Activated CD8-positive, alpha-beta T cell treated with anti-CD3 and anti-CD28 coated beads for 36 hours (primary cell): ENCODE measurements at regions not wholly inside any gene's neighbourhood (a gene's known extent, or its start where the extent isn't known, plus 50 kb on each side); places are given as distances from the start of the nearest gene placed in this dataset.

Source experiments
- ATAC-seq: fragments of 200-7000 bp; cut with Tn5 transposase; one replicate; pipeline ENCODE4 v1.10.0; 2021; ENCODE audit warnings: mild to moderate bottlenecking, moderate library complexity
- CTCF ChIA-PET: fragments of 350-600 bp; sonication (Branson Sonifier 250); formaldehyde crosslinking; loops from one replicate; lab custom pipeline; 2021; ENCODE audit warnings: antibody characterized with exemption; lab: Charles Lee
- POLR2A ChIA-PET: fragments of 350-600 bp; sonication (Branson Sonifier 250); formaldehyde crosslinking; loops from one replicate; lab custom pipeline; 2021; ENCODE audit warnings: antibody characterized with exemption; lab: Charles Lee
- DNase-seq: peaks from one replicate; pipeline ENCODE4 v3.0.0-alpha.2; 2020
- H3K27ac Mint-ChIP-seq: one replicate; pipeline ENCODE4 v1.8.0; 2021; ENCODE audit warnings: mild to moderate bottlenecking, mixed read lengths
- H3K27me3 Mint-ChIP-seq: one replicate; pipeline ENCODE4 v1.8.0; 2021; ENCODE audit warnings: mixed read lengths
- H3K36me3 Mint-ChIP-seq: one replicate; pipeline ENCODE4 v1.8.0; 2021; ENCODE audit warnings: low read depth, mixed read lengths
- H3K4me1 Mint-ChIP-seq: one replicate; pipeline ENCODE4 v1.8.0; 2021; ENCODE audit warnings: low read depth, mixed read lengths
- H3K4me3 Mint-ChIP-seq: one replicate; pipeline ENCODE4 v1.8.0; 2021; ENCODE audit warnings: mild to moderate bottlenecking, moderate library complexity, mixed read lengths
- H3K9me3 Mint-ChIP-seq: one replicate; pipeline ENCODE4 v1.8.0; 2021; ENCODE audit warnings: mixed read lengths
- CTCF ChIP-seq: fragments of 200-600 bp; IDR thresholded peaks from one replicate; pipeline ENCODE4 v1.8.0; 2022; ENCODE audit warnings: antibody characterized with exemption, mild to moderate bottlenecking
- intact Hi-C: fragments of 100-400 bp; cut with micrococcal nuclease; formaldehyde crosslinking; loops from one replicate; pipeline ENCODE4 v1.10.0; 2022

- DNase-seq: no peak
- Mint-ChIP-seq H3K27me3 (peaks cover 2% of the 10 kb centered on the region), H3K4me3 (no peak overlapping the region), H3K4me1 (no peaks in the 10 kb centered on the region), H3K36me3 (no peaks in the 10 kb centered on the region), H3K27ac (no peak overlapping the region), H3K9me3 (no peaks in the 10 kb centered on the region)
- POLR2A ChIA-PET: no interaction called here
- CTCF ChIA-PET: no interaction called here
- intact Hi-C loops: no loop called here
- no peak for TF ChIP-seq CTCF
- ATAC-seq: no peak
Measured at GRCh38 chr17:13750816-13751793, 149.4 kb upstream of the HS3ST3A1 start.

GRCh38 chr17:13753154-13753553 lies 151.4 kb upstream of the HS3ST3A1 start:
- peaks cover 2% of the 10 kb centered on the region for H3K27me3 Mint-ChIP-seq
- H3K27ac Mint-ChIP-seq: no peak overlapping the region
- H3K4me1 Mint-ChIP-seq: no peaks in the 10 kb centered on the region
- TF ChIP-seq CTCF: no peak
- ATAC-seq (no peak), DNase-seq (no peak)
- ChIA-PET POLR2A (no interaction called here), CTCF (no interaction called here)
- H3K4me3 Mint-ChIP-seq: no peak overlapping the region
- H3K36me3 Mint-ChIP-seq: no peaks in the 10 kb centered on the region
- intact Hi-C loops: no loop called here
- H3K9me3 Mint-ChIP-seq: no peaks in the 10 kb centered on the region

GRCh38 chr17:13753771-13754170 lies 152.0 kb upstream of the HS3ST3A1 start:
- no peak for TF ChIP-seq CTCF
- no peak for DNase-seq
- intact Hi-C loops: no loop called here
- no peaks in the 10 kb centered on the region for H3K4me1 Mint-ChIP-seq
- POLR2A ChIA-PET: no interaction called here
- no peaks in the 10 kb centered on the region for H3K9me3 Mint-ChIP-seq
- H3K27ac Mint-ChIP-seq: no peak overlapping the region
- peaks cover 2% of the 10 kb centered on the region for H3K27me3 Mint-ChIP-seq
- no peaks in the 10 kb centered on the region for H3K36me3 Mint-ChIP-seq
- H3K4me3 Mint-ChIP-seq: no peak overlapping the region
- ATAC-seq: no peak
- CTCF ChIA-PET: interaction anchor here (1.1 kb wide), 1 partner anchor 34 kb away, joined by 3 read pairs; no protein-coding TSS in a partner anchor

GRCh38 chr17:13755851-13756250 lies 154.1 kb upstream of the HS3ST3A1 start:
- H3K4me1 Mint-ChIP-seq: no peaks in the 10 kb centered on the region
- no peaks in the 10 kb centered on the region for H3K36me3 Mint-ChIP-seq
- H3K4me3 Mint-ChIP-seq: no peak overlapping the region
- CTCF ChIA-PET: no interaction called here
- TF ChIP-seq CTCF: no peak
- ATAC-seq: no peak
- intact Hi-C loops: no loop called here
- no peak for DNase-seq
- no peak overlapping the region for H3K27ac Mint-ChIP-seq
- POLR2A ChIA-PET: no interaction called here
- peaks cover 4% of the 10 kb centered on the region for H3K27me3 Mint-ChIP-seq
- no peaks in the 10 kb centered on the region for H3K9me3 Mint-ChIP-seq

GRCh38 chr17:13756763-13757162 lies 155.0 kb upstream of the HS3ST3A1 start:
- H3K4me3 Mint-ChIP-seq: no peak overlapping the region
- intact Hi-C loops: no loop called here
- TF ChIP-seq CTCF: no peak
- ChIA-PET CTCF (no interaction called here), POLR2A (no interaction called here)
- no peak for DNase-seq
- no peaks in the 10 kb centered on the region for H3K36me3 Mint-ChIP-seq
- H3K4me1 Mint-ChIP-seq: no peaks in the 10 kb centered on the region
- no peak for ATAC-seq
- H3K27me3 Mint-ChIP-seq: peaks cover 2% of the 10 kb centered on the region
- no peaks in the 10 kb centered on the region for H3K9me3 Mint-ChIP-seq
- H3K27ac Mint-ChIP-seq: no peak overlapping the region
